Fibroblast of villous mesenchyme (primary cell): ENCODE measurements at regions not wholly inside any gene's neighbourhood (a gene's known extent, or its start where the extent isn't known, plus 50 kb on each side); places are given as distances from the start of the nearest gene placed in this dataset.
A peak's percentile ranks its signal among the peaks of the same experiment; 100 is the strongest.

Experiments used
- DNase-seq: peaks from one replicate; pipeline ENCODE4 v3.0.0-alpha.2; 2010; ENCODE audit warnings: low read depth
- H3K4me3 ChIP-seq: 2 replicates; pipeline ENCODE4 v1.5.1; 2011; ENCODE audit warnings: low read depth, mild to moderate bottlenecking, low read length
- CTCF ChIP-seq: IDR thresholded peaks from 2 replicates; pipeline ENCODE4 v1.5.1; 2012; ENCODE audit warnings: low read depth, mild to moderate bottlenecking, low read length; ENCODE audit not compliant: insufficient read depth

- TF ChIP-seq CTCF: no peak
- DNase-seq: no peak
- H3K4me3 ChIP-seq: no peak overlapping the region
These were observed 160.7 kb downstream of the TFCP2L1 start for GRCh38 chr2:121124330-121124729.

GRCh38 chr2:121125350-121125749, 159.7 kb downstream of the TFCP2L1 start:
- no peak overlapping the region for H3K4me3 ChIP-seq
- no peak for TF ChIP-seq CTCF

GRCh38 chr2:121128741-121129659, 156.0 kb downstream of the TFCP2L1 start:
- peak; percentile 18 for DNase-seq
- TF ChIP-seq CTCF: peak; percentile 66

More at GRCh38 chr2:121125350-121125749, 159.7 kb downstream of the TFCP2L1 start:
- DNase-seq: no peak

GRCh38 chr2:121129692-121130091, 155.3 kb downstream of the TFCP2L1 start:
- no peak for TF ChIP-seq CTCF
- no peak for DNase-seq
- H3K4me3 ChIP-seq: no peak overlapping the region

More at GRCh38 chr2:121128741-121129659, 156.0 kb downstream of the TFCP2L1 start:
- no peak overlapping the region for H3K4me3 ChIP-seq

GRCh38 chr2:121130301-121130850, 154.6 kb downstream of the TFCP2L1 start:
- no peak for DNase-seq
- no peak for TF ChIP-seq CTCF
- no peak overlapping the region for H3K4me3 ChIP-seq

- no peak overlapping the region for H3K4me3 ChIP-seq
- TF ChIP-seq CTCF: no peak
These were observed 153.6 kb downstream of the TFCP2L1 start for GRCh38 chr2:121131375-121131774.

More at GRCh38 chr2:121131375-121131774, 153.6 kb downstream of the TFCP2L1 start:
- DNase-seq: no peak
